NT2/D1 (cell line): ENCODE measurements at regions not wholly inside any gene's neighbourhood (a gene's known extent, or its start where the extent isn't known, plus 50 kb on each side); places are given as distances from the start of the nearest gene placed in this dataset.

Experiments used
- DNase-seq: peaks from one replicate; pipeline ENCODE4 v3.0.0-alpha.2; 2011; ENCODE audit warnings: low read depth, low spot score
- H3K27me3 ChIP-seq: 2 replicates; pipeline ENCODE4 v1.6.0; 2011; ENCODE audit warnings: mild to moderate bottlenecking; ENCODE audit not compliant: insufficient read length, insufficient read depth
- H3K36me3 ChIP-seq: 2 replicates; pipeline ENCODE4 v1.6.1; 2011; ENCODE audit warnings: mild to moderate bottlenecking, low read length, mixed read lengths; ENCODE audit not compliant: insufficient read depth, insufficient read length
- H3K4me1 ChIP-seq: 2 replicates; pipeline ENCODE4 v1.5.1; 2011; ENCODE audit not compliant: insufficient read depth, insufficient read length
- H3K4me3 ChIP-seq: 2 replicates; pipeline ENCODE4 v1.5.1; 2011; ENCODE audit warnings: low read depth; ENCODE audit not compliant: insufficient read length
- H3K9ac ChIP-seq: 2 replicates; pipeline ENCODE4 v1.6.0; 2011; ENCODE audit warnings: low read depth; ENCODE audit not compliant: insufficient read length
- H3K9me3 ChIP-seq: 2 replicates; pipeline ENCODE4 v1.5.1; 2011; ENCODE audit warnings: mild to moderate bottlenecking, low read length; ENCODE audit not compliant: insufficient read depth
- SUZ12 ChIP-seq: IDR thresholded peaks from 2 replicates; pipeline ENCODE4 v1.6.1; 2011; ENCODE audit not compliant: insufficient read length, insufficient read depth; ENCODE audit errors: extremely low read depth
- YY1 ChIP-seq: IDR thresholded peaks from 2 replicates; pipeline ENCODE4 v1.6.1; 2011; ENCODE audit not compliant: insufficient read length, insufficient read depth
- ZNF274 ChIP-seq: IDR thresholded peaks from 2 replicates; pipeline ENCODE4 v1.6.1; 2011; ENCODE audit warnings: mild to moderate bottlenecking, low read depth, low read length

DNA sequence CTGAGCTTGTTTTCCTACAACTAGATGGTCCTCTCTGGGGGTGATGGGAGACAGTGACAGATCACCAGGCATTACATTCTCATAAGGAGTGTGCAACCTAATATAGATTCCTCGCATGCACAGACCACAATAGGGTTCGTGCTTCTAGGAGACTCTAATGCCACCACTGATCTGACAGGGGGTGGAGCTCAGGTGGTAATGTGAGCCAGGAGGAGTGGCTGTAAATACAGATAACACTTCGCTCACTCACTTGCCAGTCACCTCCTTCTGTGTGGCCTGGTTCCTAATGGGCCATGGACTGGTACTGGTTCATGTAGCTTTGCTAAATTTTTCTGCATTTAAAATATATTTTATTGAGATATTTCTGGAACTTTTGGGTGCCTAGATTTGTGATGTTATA is 202.3 kb upstream of the ZNF32 start:
- Histone ChIP-seq H3K4me3 (no peak overlapping the region), H3K36me3 (no peaks in the 10 kb centered on the region), H3K27me3 (no peaks in the 10 kb centered on the region), H3K9me3 (no peaks in the 10 kb centered on the region), H3K4me1 (no peaks in the 10 kb centered on the region), H3K9ac (no peak overlapping the region)
- no peak for DNase-seq
- TF ChIP-seq YY1 = no peak

- no peaks in the 10 kb centered on the region for H3K4me1 ChIP-seq
- TF ChIP-seq SUZ12 (no peak), YY1 (no peak), ZNF274 (no peak)
- H3K9ac ChIP-seq = no peak overlapping the region
- no peaks in the 10 kb centered on the region for H3K36me3 ChIP-seq
- H3K4me3 ChIP-seq = no peak overlapping the region
- no peaks in the 10 kb centered on the region for H3K9me3 ChIP-seq
- no peak for DNase-seq
- no peaks in the 10 kb centered on the region for H3K27me3 ChIP-seq
Measured at GRCh38 chr10:43849551-43849950, 200.9 kb upstream of the ZNF32 start.

DNA sequence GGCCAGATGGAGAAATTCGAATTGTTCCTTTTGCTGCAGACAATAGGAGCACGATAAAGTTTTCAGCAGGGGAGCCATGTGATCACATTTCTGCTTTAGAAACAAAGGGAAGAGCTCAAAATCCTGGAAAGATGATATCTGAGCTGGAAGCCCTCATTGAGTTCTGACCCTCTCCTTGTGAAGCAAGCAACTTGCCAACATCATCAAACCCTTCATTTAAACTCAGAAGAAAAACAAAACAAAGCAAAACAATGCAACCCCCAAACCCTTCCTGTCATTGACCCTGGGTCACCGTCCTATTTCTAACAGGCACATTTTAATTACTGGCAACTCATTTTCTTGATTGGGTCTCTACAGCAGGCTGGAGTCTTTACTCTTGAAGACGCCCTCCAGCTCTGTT is 198.3 kb upstream of the ZNF32 start:
- no peaks in the 10 kb centered on the region for H3K36me3 ChIP-seq
- peaks cover 4% of the 10 kb centered on the region for H3K4me1 ChIP-seq
- no peak overlapping the region for H3K9ac ChIP-seq
- H3K4me3 ChIP-seq = no peak overlapping the region
- H3K9me3 ChIP-seq = no peaks in the 10 kb centered on the region
- no peaks in the 10 kb centered on the region for H3K27me3 ChIP-seq
- no peak for DNase-seq
- no peak for TF ChIP-seq ZNF274
- TF ChIP-seq YY1 = no peak
- TF ChIP-seq SUZ12 = no peak

- DNase-seq = no peak
- peaks cover 4% of the 10 kb centered on the region for H3K4me1 ChIP-seq
- TF ChIP-seq ZNF274 = no peak
- TF ChIP-seq YY1 = no peak
- no peak for TF ChIP-seq SUZ12
- H3K36me3 ChIP-seq = no peaks in the 10 kb centered on the region
- H3K27me3 ChIP-seq = no peaks in the 10 kb centered on the region
- H3K9me3 ChIP-seq = no peaks in the 10 kb centered on the region
- H3K4me3 ChIP-seq = no peak overlapping the region
- H3K9ac ChIP-seq = no peak overlapping the region
Measured at GRCh38 chr10:43846187-43846680, 197.6 kb upstream of the ZNF32 start.

GRCh38 chr10:43845121-43845520 is 196.4 kb upstream of the ZNF32 start:
- no peak overlapping the region for H3K9ac ChIP-seq
- DNase-seq = no peak
- no peaks in the 10 kb centered on the region for H3K36me3 ChIP-seq
- H3K4me1 ChIP-seq = peaks cover 4% of the 10 kb centered on the region
- no peaks in the 10 kb centered on the region for H3K27me3 ChIP-seq
- no peaks in the 10 kb centered on the region for H3K9me3 ChIP-seq
- TF ChIP-seq ZNF274 (no peak), SUZ12 (no peak)
- no peak overlapping the region for H3K4me3 ChIP-seq

DNA sequence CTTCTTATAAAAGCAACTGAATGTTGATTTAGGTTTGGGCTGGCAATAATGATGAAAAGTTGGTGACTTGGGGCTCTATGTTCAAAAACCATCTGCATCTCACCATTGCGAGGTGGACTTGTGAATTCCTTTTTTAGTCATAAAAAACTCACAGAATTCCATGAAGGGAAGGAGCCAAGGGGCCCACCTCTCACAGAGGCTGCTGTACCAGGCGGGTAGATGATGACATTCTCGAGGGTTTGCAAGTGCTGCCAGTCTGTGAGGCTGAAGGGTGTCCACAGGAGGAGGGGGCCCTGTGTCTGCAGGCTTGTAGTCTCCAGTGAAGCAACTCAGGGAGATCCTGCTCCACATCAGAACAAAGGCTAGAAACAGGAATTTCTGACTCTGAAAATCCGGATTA is 195.5 kb upstream of the ZNF32 start:
- Histone ChIP-seq H3K27me3 (no peaks in the 10 kb centered on the region), H3K4me1 (peaks cover 4% of the 10 kb centered on the region), H3K36me3 (no peaks in the 10 kb centered on the region), H3K9ac (no peak overlapping the region), H3K4me3 (no peak overlapping the region), H3K9me3 (no peaks in the 10 kb centered on the region)
- no peak for DNase-seq
- TF ChIP-seq YY1 = no peak
- no peak for TF ChIP-seq ZNF274
- TF ChIP-seq SUZ12 = no peak

DNA sequence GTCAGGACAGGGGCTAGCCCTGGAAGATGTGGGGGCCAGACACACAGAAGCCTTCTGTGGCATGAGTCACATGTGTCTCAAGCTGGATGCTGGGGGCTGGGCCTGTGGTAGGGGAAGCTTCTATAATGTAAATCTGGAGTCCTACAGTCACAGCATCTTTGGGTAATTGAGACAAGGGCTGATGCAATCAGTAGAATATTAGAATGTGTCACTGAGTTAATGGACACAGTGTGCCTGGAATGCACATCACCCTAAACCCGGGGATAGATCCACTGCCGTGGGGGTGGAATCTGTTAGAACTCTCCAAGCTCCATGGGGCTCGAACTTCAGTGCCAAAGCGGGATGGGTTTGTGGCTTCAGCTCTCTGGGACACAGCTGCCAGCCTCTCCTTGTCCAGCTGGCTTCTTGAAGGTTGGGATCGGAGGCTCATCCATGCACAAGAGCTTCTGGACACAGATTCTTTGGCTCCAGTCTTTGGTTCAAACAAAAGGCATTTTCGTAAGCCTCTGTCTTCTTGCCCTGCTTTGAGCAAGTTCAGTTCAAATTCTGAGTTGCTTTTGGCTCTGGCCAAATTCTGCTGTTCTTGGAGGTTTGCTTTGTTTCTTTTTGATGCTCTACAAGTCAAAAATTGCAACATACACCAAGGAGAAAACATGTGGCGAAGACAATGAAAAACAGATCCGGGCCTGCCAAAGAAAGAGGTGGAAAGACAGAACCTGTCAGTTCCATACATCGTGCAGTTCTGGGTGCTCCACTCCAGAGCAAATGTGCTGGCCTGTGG is 194.8 kb upstream of the ZNF32 start:
- peaks cover 4% of the 10 kb centered on the region for H3K4me1 ChIP-seq
- no peak for TF ChIP-seq YY1
- TF ChIP-seq SUZ12 = no peak
- no peaks in the 10 kb centered on the region for H3K27me3 ChIP-seq
- H3K36me3 ChIP-seq = no peaks in the 10 kb centered on the region
- no peak for DNase-seq
- no peak overlapping the region for H3K9ac ChIP-seq
- H3K4me3 ChIP-seq = no peak overlapping the region
- H3K9me3 ChIP-seq = no peaks in the 10 kb centered on the region
